HAP-1 (cell line): ENCODE measurements at regions not wholly inside any gene's neighbourhood (a gene's known extent, or its start where the extent isn't known, plus 50 kb on each side); places are given as distances from the start of the nearest gene placed in this dataset.
A peak's percentile ranks its signal among the peaks of the same experiment; 100 is the strongest.

ENCODE experiments used
- DNase-seq, 2 experiments: peaks; one replicate each; pipeline ENCODE4 v3.0.0-alpha.2; 2016 to 2020; ENCODE audit warnings: low spot score in 2 of 2
- H3K27me3 ChIP-seq: fragments of 250-450 bp; sonication (Bioruptor Pico); 2 replicates; pipeline ENCODE4 v1.5.1; 2020; ENCODE audit warnings: low read depth, mild to moderate bottlenecking, moderate library complexity
- H3K36me3 ChIP-seq: fragments of 250-450 bp; sonication (Bioruptor Pico); replicated peaks from 2 replicates; pipeline ENCODE4 v1.5.1; 2020; ENCODE audit warnings: mild to moderate bottlenecking
- H3K4me1 ChIP-seq: fragments of 250-450 bp; sonication (Bioruptor Pico); 2 replicates; pipeline ENCODE4 v1.5.1; 2020; ENCODE audit warnings: mild to moderate bottlenecking
- H3K4me3 ChIP-seq: fragments of 250-450 bp; sonication (Bioruptor Pico); 2 replicates; pipeline ENCODE4 v1.5.1; 2020; ENCODE audit warnings: mild to moderate bottlenecking, moderate library complexity
- H3K9me3 ChIP-seq: fragments of 250-450 bp; sonication (Bioruptor Pico); 2 replicates; pipeline ENCODE4 v1.5.1; 2020; ENCODE audit warnings: mild to moderate bottlenecking, moderate library complexity
- in situ Hi-C: fragments of 300-500 bp; cut with MboI; formaldehyde crosslinking; loops from 3 replicates; pipeline ENCODE4 v1.14.3; 2020; ENCODE audit warnings: low sequenced_read_pairs, inconsistent platforms, mixed read lengths

- no peaks in the 10 kb centered on the region for H3K27me3 ChIP-seq
- in situ Hi-C loops: no loop called here
- no peaks in the 10 kb centered on the region for H3K36me3 ChIP-seq
- H3K4me1 ChIP-seq: peaks cover 8% of the 10 kb centered on the region
- H3K4me3 ChIP-seq: no peak overlapping the region
- no peak for DNase-seq
- H3K9me3 ChIP-seq: no peaks in the 10 kb centered on the region
These were observed 594.7 kb upstream of the WWC1 start for GRCh38 chr5:167696558-167697314.

GRCh38 chr5:167699432-167699831 lies 592.0 kb upstream of the WWC1 start:
- in situ Hi-C loops: no loop called here
- Histone ChIP-seq H3K36me3 (no peaks in the 10 kb centered on the region), H3K4me1 (peaks cover 8% of the 10 kb centered on the region), H3K9me3 (no peaks in the 10 kb centered on the region), H3K4me3 (no peak overlapping the region), H3K27me3 (0 out of 2 replicates have a peak, but pooled peaks cover 3% of the 10 kb centered on the region)
- DNase-seq: peak; percentile 56 to 82

GRCh38 chr5:167701051-167701450 lies 590.4 kb upstream of the WWC1 start:
- in situ Hi-C loops: no loop called here
- Histone ChIP-seq H3K27me3 (peaks cover 8% of the 10 kb centered on the region), H3K36me3 (no peaks in the 10 kb centered on the region), H3K4me3 (no peak overlapping the region), H3K9me3 (no peaks in the 10 kb centered on the region), H3K4me1 (peaks cover 8% of the 10 kb centered on the region)
- DNase-seq: no peak

GRCh38 chr5:167702014-167702413 lies 589.4 kb upstream of the WWC1 start:
- H3K4me3 ChIP-seq: no peak overlapping the region
- DNase-seq: peak in 1 of 2 experiments; percentile 29
- H3K27me3 ChIP-seq: peaks cover 10% of the 10 kb centered on the region
- peaks cover 8% of the 10 kb centered on the region for H3K4me1 ChIP-seq
- no peaks in the 10 kb centered on the region for H3K9me3 ChIP-seq
- in situ Hi-C loops: no loop called here
- no peaks in the 10 kb centered on the region for H3K36me3 ChIP-seq

GRCh38 chr5:167708449-167708848 lies 583.0 kb upstream of the WWC1 start:
- Histone ChIP-seq H3K9me3 (no peaks in the 10 kb centered on the region), H3K27me3 (peaks cover 66% of the 10 kb centered on the region), H3K4me3 (no peak overlapping the region), H3K4me1 (no peaks in the 10 kb centered on the region), H3K36me3 (no peaks in the 10 kb centered on the region)
- in situ Hi-C loops: no loop called here
- DNase-seq: no peak

GRCh38 chr5:167709625-167710024 lies 581.8 kb upstream of the WWC1 start:
- H3K9me3 ChIP-seq: no peaks in the 10 kb centered on the region
- H3K27me3 ChIP-seq: peaks cover 74% of the 10 kb centered on the region
- H3K4me1 ChIP-seq: no peaks in the 10 kb centered on the region
- no peaks in the 10 kb centered on the region for H3K36me3 ChIP-seq
- H3K4me3 ChIP-seq: no peak overlapping the region
- in situ Hi-C loops: no loop called here
- DNase-seq: no peak

- Histone ChIP-seq H3K9me3 (no peaks in the 10 kb centered on the region), H3K4me1 (no peaks in the 10 kb centered on the region), H3K36me3 (no peaks in the 10 kb centered on the region), H3K4me3 (no peak overlapping the region), H3K27me3 (peaks cover 78% of the 10 kb centered on the region)
- in situ Hi-C loops: no loop called here
- DNase-seq: no peak
These were observed 580.9 kb upstream of the WWC1 start for GRCh38 chr5:167710444-167711073.

GRCh38 chr5:167712986-167713585 lies 578.4 kb upstream of the WWC1 start:
- in situ Hi-C loops: no loop called here
- Histone ChIP-seq H3K9me3 (no peaks in the 10 kb centered on the region), H3K27me3 (peaks cover 90% of the 10 kb centered on the region), H3K4me1 (no peaks in the 10 kb centered on the region), H3K36me3 (no peaks in the 10 kb centered on the region), H3K4me3 (no peak overlapping the region)
- DNase-seq: no peak

- no peaks in the 10 kb centered on the region for H3K36me3 ChIP-seq
These were observed 577.5 kb upstream of the WWC1 start for GRCh38 chr5:167713896-167714295.

GRCh38 chr5:167716126-167716775 lies 575.2 kb upstream of the WWC1 start:
- DNase-seq: no peak
- peaks cover 82% of the 10 kb centered on the region for H3K27me3 ChIP-seq
- no peaks in the 10 kb centered on the region for H3K9me3 ChIP-seq
- peaks cover 7% of the 10 kb centered on the region for H3K4me1 ChIP-seq
- in situ Hi-C loops: no loop called here
- H3K4me3 ChIP-seq: no peak overlapping the region
- no peaks in the 10 kb centered on the region for H3K36me3 ChIP-seq

More at GRCh38 chr5:167713896-167714295, 577.5 kb upstream of the WWC1 start:
- DNase-seq: no peak
- Histone ChIP-seq H3K9me3 (no peaks in the 10 kb centered on the region), H3K4me3 (no peak overlapping the region), H3K27me3 (peaks cover 90% of the 10 kb centered on the region), H3K4me1 (no peaks in the 10 kb centered on the region)
- in situ Hi-C loops: no loop called here

GRCh38 chr5:167720259-167720658 lies 571.2 kb upstream of the WWC1 start:
- peaks cover 15% of the 10 kb centered on the region for H3K4me1 ChIP-seq
- H3K4me3 ChIP-seq: no peak overlapping the region
- peaks cover 64% of the 10 kb centered on the region for H3K27me3 ChIP-seq
- no peaks in the 10 kb centered on the region for H3K36me3 ChIP-seq
- in situ Hi-C loops: loop anchor here (10.0 kb wide), 1 partner anchor 495 kb away; no protein-coding TSS in a partner anchor
- no peaks in the 10 kb centered on the region for H3K9me3 ChIP-seq
- DNase-seq: no peak

GRCh38 chr5:167720676-167721260 lies 570.7 kb upstream of the WWC1 start:
- no peak overlapping the region for H3K4me3 ChIP-seq
- peaks cover 20% of the 10 kb centered on the region for H3K4me1 ChIP-seq
- no peaks in the 10 kb centered on the region for H3K36me3 ChIP-seq
- peaks cover 59% of the 10 kb centered on the region for H3K27me3 ChIP-seq
- peak; percentile 55 to 95 for DNase-seq
- H3K9me3 ChIP-seq: no peaks in the 10 kb centered on the region
- in situ Hi-C loops: loop anchor here (10.0 kb wide), 1 partner anchor 494 kb away; no protein-coding TSS in a partner anchor

GRCh38 chr5:167721926-167722440 lies 569.5 kb upstream of the WWC1 start:
- no peaks in the 10 kb centered on the region for H3K36me3 ChIP-seq
- H3K4me3 ChIP-seq: no peak overlapping the region
- no peak for DNase-seq
- H3K4me1 ChIP-seq: peaks cover 20% of the 10 kb centered on the region
- H3K9me3 ChIP-seq: no peaks in the 10 kb centered on the region
- in situ Hi-C loops: loop anchor here (10.0 kb wide), 1 partner anchor 493 kb away; no protein-coding TSS in a partner anchor
- H3K27me3 ChIP-seq: peaks cover 49% of the 10 kb centered on the region
